T-helper 22 cell (primary cell): ENCODE measurements at regions not wholly inside any gene's neighbourhood (a gene's known extent, or its start where the extent isn't known, plus 50 kb on each side); places are given as distances from the start of the nearest gene placed in this dataset.
A peak's percentile ranks its signal among the peaks of the same experiment; 100 is the strongest.
"Not testable (repeated sequence)": the region's sequence is repeated elsewhere in the genome, so short reads cannot be mapped to it uniquely, and the experiment has no call there.

Experiments used
- DNase-seq: peaks from one replicate; pipeline ENCODE4 v3.0.0-alpha.2; 2020; ENCODE audit warnings: low read depth

DNA sequence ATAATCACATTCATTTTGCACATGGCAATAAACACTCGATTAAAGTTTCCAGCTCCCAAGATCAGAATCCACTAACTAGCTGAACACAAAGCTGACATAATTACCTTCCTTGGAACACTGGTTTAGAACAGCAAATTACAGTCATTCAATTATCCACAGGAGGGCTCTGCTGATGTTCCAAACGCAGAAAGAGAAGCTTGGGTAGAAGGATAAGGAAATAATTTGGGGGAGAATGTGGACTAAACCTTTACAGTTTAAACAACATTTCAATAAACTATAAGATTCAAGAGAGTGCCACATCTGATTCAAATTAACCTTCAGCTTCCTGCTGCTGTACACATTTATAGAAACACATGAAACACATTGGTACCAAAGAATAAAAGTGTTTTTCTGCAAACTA is 67.8 kb upstream of the ARL4C start:
- DNase-seq, result no peak

DNA sequence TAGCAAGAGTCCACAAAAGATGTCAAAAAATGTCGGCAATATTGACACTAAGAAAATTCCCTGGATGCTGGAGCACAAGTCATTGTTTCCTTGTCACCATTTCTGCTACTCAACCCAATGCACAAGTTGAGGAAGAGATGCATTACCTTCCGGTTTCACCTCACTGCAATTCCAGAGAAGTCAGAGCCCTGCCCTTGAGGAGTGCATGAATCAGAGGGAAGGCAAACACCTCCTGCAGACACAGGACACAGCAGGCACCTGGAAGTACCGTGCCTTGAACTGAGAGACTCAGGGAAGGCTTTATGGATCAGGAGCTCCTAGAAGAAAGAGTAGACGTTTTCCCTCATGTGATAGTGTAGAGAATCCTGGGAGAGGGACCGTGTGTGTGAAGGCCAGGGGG is 62.7 kb upstream of the ARL4C start:
- no peak for DNase-seq

DNA sequence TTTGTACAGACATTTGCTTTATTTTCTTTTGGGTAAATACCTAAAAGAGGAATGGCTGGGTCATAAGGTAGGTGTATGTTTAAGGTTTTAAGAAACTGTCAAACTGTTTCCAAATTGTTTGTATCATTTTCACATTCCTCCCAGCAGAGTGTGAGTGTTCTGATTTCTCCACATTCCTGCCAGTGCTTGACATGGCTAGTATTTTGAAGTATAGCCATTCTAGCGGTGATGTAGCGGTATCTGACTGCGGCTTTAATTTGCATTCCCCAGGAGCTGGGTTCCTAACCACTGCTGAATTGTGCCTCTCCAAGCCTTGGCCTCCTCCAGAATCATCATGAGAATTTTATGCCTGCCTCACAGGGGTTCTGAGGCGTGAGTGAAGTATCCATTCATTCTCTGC is 61.8 kb upstream of the ARL4C start:
- no peak for DNase-seq

DNA sequence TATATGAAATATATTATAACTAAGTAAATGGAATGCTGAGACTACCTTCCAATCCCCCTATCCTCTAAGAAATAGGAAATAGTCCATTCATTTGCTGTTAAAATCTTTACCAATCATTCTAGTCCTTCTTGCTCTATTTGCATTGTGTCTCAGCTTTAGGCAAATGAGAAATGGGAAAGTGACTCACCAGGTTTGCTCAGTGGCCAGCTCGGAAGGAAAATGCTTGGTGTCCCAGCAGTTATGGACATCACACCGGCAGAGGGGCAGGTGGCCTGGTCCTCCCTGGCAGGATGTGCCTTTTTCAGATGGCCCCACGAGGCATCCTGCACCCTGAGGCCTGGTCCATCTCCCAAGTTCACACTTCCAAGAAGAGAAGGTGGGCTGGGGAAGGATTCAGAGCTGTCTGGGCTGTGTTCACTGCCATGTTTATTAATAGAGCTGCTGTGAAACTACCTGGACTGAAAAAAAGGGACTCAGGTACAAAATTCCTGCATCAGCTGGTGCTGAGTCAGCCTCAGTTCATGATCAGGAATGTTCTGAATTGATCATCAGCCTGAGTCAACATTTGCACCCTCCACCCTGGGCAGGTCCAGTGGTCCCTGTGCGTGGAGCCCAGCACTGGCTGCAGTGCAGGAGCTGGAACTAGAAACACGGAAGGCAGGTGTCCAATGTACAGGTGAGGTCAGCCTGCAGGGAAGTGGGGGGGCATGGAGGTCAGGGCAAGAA is 60.1 kb upstream of the ARL4C start:
- no peak for DNase-seq

DNA sequence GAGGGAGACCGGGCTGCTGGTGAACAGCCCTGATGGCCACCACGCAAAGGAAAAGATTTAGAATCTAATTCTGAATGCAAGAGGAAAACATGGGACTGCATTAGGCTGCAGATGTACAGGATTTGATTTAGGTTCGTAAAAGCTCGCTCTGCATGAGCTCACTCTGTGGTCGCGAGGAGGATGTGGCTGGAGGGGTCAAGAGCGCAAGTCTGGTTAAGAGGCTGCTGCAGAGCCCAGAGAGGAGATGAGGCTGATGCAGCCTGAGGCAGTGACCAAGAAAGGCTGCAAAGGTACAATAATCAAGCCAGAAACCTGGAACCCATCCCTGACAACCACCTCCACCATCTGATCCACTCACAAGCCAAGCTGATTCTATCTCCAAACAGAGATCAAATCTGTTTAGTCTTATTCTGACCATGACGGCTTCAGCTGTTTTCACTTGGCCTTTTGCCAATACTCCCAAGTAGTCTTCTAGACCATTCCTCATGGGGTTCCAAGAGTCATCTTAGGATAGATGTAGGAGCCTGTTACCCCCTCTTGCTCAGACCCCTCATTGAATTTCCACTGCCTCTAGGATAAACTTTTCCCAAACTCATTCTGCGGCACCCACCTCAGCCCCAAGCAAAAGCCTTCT is 58.9 kb upstream of the ARL4C start:
- no peak for DNase-seq

DNA sequence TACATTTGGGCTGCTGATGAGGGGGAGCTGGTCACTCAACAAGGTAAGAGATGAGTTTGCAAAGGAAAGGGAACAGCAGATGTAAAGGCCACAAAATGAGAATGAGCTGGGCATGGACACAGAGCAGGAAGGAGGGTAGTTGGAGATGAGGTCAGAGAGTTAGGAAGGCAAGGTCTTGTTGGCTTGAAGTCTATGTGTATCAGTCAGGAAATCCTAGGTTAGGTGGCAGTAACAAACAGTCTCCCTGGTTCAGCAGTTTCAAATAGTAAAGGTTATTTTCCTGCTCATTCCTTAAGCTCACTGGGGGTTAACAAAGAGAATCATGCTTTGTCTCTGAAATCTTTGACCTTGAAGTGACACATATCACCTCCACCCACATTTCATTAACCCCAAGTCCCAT is 58.3 kb upstream of the ARL4C start:
- DNase-seq, result no peak

DNA sequence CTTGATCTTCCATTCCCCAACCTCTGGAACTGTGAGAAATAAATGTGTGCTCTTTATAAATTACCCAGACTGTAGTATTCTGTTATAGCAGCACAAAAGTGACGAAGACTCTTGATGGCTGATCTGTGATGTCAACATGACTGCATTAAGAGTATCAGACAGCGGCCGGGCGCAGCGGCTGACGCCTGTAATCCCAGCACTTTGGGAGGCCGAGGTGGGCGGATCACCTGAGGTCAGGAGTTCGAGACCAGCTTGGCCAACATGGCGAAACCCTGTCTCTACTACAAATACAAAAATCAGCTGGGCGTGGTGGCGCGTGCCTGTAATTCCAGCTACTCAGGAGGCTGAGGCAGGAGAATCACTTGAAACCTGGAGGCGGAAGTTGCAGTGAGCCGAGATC is 56.3 kb upstream of the ARL4C start:
- not testable (repeated sequence) for DNase-seq

DNA sequence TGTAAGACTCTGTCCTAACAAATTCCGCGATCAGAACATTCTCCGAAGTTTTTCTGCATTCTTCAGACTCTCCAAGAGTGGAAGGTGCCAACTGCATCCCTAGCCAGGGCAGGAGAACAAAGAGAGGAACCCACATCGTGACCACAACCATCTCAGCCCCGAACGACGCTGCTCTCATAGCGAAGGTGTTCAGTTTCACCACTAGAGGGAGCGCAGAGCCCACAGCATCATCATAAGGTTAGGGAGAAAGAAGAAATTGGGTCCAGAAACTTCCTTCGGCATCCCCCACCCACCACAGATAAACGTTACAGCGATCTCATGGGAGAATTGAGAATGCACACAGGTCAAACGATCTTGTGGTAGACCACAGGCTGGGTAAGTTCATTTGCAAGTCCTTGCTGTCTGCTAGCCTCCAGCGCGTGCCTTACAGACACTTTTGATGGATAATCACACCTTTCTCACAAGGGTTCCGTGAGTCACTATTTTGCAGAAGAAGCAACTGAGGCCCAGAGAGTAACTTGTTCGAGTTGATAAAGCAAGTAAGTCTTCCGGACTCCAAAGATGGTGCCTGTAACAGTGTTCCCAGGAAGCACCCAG is 53.7 kb upstream of the ARL4C start:
- peak; percentile 16 for DNase-seq

DNA sequence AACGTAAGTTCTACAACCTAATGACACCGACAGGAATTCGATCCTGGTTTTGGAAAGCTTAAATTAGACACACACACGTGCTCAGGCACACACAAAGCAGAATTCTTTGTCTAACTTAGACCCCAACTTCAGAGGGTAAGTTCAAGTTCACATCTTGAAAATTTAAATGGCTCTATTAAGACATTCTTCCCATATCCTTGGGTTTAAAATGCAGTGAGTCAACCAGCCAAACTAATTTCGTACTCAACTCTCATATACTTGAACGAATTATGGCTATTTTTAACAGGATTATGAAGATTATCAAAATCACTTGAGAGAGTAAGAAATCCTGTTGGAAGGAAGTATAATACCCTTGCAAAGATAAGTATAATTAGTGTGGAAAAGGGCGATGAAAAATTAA is 53.2 kb upstream of the ARL4C start:
- DNase-seq, result no peak

DNA sequence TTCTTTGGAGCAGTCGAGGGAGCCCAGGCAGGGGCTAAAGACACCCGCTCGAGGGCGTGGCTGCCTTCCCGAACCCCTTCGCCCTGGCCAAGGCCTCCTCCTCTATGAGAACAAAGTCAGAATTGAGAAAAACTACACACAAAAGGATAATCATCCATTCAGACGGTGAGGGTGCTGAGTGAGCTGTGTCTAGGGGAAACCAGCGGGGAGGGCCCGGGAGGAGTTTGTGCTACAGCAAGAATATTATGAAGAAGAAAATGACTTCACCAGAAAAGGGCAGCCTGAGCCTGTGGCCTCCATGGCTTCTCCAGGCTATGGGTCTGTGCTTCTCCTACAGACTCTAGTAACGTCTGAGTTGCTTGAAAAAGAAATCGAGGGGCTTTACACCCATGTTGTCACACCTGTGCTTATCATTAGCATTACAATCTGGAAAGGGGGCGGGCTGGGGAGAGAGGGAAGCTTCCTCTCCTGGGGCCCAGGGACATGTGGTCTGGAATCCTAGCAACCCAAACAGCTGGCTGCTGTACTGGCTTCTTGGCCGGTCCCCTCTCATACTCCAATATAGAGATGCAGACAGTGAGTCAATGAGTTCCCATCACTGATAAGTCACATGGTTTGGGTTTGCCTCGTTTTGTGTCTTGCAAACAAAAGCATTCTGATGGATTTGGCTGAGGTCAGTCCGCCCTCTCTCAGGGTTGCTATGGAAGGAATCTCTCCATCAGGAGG is 52.0 kb upstream of the ARL4C start:
- no peak for DNase-seq

DNA sequence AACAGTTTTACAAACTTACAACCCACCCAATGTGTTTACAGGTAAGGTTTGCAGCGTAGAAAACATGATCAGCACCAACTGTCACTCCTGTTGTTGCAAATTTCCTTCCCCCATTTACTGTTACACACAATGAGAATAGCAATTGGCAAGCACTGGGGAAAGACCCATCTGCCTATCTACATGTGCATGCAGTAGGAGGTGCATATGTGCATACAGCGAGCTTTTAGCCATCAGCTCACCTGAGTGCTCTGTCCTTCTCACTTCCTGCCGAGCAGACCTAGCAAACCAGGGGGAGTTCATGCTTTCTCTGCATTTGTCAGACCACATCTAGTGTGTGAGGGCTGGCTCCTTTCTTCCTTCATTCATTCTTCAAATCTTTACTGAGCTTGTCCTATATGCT is 49.9 kb upstream of the ARL4C start:
- DNase-seq, result no peak
